ENCODE measurements at regions not wholly inside any gene's neighbourhood (a gene's known extent, or its start where the extent isn't known, plus 50 kb on each side); places are given as distances from the start of the nearest gene placed in this dataset.
"Not testable (repeated sequence)": the region's sequence is repeated elsewhere in the genome, so short reads cannot be mapped to it uniquely, and the experiment has no call there.

DNA sequence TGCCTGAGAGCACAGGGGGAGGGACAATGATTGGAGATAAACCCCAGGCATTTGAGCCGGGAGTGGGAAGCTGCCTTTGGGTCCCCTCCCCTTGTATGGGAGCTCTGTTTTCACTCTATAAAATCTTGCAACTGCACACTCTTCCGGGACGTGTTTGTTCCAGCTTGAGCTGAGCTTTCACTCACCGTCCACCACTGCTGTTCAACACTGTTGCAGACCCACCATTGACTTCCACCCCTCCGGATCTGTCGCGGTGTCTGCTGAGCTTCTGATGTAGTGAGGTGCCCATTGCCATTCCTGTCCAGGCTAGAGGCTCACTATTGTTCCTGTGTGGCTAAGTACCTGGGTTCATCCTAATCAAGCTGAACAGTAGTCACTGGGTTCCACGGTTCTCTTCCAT lies 231.6 kb upstream of the CWC22 start:
- intact Hi-C loops (cut with DNase I), result no loop called here
- DNase-seq, result no peak

DNA sequence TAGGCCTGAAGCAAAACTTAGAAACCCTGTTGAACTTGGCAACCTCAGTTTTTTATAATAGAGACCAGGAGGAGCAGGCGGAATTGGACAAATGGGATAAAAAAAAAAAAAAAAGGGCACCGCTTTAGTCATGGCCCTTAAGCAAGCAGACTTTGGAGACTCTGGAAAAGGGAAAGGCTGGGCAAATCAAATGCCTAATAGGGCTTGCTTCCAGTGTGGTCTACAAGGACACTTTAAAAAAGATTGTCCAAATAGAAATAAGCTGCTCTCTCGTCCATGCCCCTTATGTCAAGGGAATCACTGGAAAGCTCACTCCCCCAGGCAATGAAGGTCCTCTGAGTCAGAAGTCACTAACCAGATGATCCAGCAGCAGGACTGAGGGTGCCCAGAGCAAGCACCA lies 229.0 kb upstream of the CWC22 start:
- DNase-seq; intact Hi-C loops (cut with DNase I): not testable (repeated sequence)

DNA sequence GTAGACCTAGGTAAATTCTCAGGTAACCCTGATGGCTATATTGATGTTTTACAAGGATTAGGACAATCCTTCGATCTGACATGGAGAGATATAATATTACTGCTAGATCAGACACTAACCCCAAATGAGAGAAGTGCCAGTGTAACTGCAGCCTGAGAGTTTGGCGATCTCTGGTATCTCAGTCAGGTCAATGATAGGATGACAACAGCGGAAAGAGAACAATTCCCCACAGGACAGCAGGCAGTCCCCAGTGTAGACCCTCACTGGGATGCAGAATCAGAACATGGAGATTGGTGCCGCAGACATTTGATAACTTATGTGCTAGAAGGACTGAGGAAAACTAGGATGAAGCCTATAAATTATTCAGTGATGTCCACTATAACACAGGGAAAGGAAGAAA lies 228.4 kb upstream of the CWC22 start:
- not testable (repeated sequence) for DNase-seq

DNA sequence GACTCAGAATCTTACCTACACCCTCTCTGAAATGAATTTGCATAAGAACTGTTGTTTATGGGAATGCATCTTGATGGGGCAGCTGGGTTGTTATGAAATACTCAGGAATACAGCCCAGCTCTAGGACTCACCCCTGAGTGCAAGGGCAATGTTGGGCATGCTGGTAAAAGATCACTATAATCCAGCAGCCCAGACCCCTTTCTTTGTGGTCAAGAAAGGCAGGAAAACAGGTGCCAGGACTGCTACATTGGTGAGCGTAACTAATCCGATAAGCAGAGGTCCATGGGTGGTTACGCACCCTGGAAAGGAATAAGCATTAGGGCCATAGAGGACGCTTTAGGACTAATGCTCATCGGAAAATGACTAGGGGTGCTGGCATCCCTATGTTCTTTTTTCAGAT lies 227.9 kb upstream of the CWC22 start:
- intact Hi-C loops (cut with DNase I); DNase-seq: not testable (repeated sequence)

More for the DNA sequence above, 228.4 kb upstream of the CWC22 start:
- intact Hi-C loops (cut with DNase I), result not testable (repeated sequence)

DNA sequence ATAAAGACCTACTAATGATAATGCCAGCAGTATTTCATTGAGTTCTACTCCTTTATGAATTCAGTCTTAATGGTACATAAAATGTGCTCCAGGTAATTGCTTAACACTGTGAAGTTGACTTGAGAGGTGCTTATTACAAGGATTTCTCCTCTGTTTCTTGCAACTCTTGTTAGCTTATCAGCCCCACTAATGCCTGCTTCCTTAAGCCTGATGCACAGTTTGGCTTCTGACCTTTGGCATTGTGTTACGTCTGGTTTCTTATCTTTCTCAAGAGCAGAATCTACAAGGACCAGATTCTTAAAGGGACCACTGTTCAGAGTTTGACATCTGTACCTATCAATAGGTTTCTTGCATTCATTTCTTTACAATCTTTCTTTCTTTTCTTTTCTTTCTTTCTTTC lies 223.9 kb upstream of the CWC22 start:
- DNase-seq, result no peak
- intact Hi-C loops (cut with DNase I), result no loop called here

DNA sequence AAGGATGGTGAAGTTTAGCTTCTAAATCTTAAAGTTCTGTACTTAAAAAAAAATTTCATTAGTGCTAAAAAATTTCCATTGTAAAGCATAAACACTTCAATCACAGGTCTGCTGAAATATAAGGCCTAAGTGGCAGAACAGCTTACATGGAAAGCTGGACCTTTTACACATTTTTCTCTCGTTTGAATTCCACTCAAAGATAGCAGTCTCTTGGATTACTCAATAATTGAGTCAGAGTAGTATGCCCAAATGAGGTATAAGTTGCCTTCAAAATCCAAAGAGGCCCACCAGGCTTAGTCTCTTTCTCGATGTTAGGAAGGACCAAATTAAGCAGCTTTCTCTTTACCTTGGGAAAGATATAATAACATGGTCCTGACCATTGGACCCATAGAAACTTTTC lies 220.4 kb upstream of the CWC22 start:
- intact Hi-C loops (cut with DNase I), result no loop called here
- DNase-seq, result no peak

DNA sequence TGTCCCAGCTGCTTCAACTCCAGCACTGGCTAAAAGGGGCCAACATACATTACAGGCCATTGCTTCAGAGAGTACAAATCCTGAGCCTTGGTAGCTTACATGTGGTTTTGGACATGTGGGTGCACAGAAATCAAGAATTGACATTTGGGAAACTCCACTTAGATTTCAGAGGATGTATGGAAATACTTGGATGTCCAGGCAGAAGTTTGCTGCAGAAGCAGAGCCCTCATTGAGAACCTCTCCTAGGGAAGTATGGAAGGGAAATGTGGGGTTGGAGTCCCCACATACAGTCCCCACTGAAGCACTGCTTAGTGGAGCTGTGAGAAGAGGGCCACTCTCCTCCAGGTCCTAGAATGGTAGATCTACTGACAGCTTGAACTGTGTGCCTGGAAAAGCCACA lies 218.0 kb upstream of the CWC22 start:
- intact Hi-C loops (cut with DNase I), result no loop called here
- no peak for DNase-seq

DNA sequence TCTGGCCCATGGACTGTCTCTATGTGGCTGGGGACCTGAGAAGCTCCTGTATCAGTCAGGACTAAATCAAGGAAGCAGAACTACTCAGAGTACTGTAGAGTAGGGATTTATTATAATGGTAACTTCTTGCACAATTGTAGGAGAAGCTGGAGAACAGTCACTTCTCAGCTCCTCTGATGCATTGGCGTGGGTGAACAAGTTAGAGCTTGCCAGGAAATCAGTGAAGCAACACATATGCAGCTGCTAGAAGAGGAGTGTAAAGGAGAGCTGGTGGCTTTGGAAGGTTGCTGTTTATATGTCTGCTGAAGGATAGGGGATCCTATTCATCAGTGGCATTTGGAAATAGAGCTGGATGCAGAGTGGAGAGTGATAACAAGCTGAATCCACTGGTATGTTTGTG lies 215.5 kb upstream of the CWC22 start:
- intact Hi-C loops (cut with DNase I), result no loop called here
- peak in 20 of 42 donors; percentile 5 to 81 (median 38) for DNase-seq

DNA sequence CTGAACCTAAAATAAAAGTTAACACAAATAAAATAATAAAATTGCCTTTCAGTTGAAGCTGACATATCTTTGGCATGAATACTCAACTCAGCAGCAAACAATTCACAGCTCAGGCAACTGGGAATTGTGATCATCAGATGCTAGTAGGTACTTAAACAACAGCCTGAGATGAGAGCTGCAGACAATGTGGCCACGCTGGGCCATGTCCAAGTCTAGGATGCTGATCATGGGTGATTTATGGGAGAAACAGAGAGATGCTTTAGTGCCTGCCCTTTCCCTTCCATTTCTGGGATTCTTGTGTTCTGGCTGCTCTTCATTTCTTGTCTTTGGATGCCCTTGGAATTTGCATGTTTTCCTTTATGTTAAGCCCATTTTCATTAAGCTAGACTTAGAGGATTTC lies 212.4 kb upstream of the CWC22 start:
- no peak for DNase-seq
- intact Hi-C loops (cut with DNase I), result no loop called here

DNA sequence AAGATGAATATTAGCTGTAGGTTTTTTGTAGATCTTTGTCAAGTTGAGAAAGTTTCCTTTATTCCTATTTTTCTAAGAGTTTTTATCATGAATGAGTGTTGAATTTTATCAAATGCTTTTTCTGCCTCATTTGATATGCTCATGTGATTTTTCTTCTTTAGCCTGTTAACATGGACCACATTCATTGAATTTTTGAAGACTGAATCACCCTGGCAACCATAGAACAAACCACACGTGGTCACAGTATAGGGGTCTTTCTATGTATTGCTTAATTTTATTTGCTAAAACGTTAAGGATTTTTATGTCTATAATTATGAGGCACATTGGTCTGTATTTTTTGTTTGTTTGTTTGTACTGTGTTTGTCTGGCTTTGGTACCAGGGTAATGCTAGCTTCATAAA lies 201.7 kb upstream of the CWC22 start:
- no peak for DNase-seq
- intact Hi-C loops (cut with DNase I), result no loop called here

DNA sequence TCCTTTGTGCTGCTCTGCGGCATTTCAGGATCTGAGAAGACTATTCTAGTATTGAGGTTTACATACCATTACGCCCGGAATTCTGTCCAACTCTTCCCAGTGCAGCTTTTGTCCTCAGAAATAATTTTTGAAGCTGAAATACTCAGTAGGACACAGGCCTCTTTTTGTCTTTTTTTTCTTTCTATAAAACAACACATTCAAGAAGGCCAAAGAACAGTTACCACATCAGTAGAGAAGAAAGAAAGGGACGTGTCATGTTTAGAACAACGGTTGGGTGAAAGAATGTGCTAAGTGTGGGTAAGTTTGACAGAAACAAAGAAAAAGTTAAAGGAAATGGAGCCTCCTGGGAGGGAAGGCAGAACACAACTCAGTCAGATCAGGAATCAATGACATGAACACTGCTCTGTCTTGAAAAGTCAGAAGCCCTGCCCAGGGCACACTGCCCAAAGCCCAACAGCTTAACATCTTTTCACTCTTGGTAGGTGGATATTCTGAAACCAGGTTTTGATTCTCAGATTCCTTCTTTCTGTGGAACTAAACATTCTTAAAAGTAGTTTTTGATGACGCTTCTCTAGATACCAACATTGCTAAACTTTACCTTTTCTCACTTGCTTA lies 198.6 kb upstream of the CWC22 start:
- DNase-seq, result no peak
- intact Hi-C loops (cut with DNase I), result no loop called here

DNA sequence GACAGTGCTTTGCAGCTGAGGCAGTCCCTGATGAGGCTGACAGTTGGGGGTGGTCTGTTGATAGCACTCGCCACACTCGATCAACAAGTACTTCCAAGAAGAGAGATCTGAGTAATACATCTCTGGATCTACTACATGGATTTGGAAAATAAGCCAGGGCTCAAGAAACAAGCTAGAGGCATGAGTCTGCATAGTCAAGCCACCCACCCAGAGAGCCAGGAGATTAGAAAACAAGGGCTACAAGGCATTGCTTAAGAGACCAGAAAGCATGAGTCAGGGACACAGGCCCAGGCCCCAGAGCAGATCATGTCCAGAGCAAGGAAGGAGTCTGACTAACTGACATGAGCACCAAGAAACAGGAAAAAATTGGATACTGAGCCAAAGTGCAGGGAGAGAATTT lies 196.9 kb upstream of the CWC22 start:
- DNase-seq, result no peak
- intact Hi-C loops (cut with DNase I), result no loop called here

DNA sequence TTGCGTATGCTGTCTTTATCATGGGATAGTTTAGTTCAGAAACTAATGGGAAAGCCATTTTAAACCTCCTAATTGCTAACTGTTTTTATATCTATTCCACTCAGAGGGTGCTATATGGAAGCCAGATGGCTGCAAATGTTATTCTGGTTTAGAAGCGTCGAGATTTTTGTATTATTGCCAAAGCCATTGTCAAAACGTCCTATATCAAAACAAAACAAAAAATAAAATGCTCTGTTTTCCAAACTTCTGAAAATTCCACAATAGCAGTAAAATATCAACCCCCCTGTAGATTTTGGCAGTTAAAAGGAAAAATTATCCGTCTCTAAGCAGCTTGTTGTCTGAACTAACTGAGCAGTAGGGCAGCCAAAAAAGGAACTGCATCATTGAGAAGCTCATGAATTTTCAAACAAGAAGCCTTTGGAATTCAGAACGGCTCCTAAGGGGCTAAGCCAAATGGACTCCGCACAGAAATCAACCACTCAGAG lies 195.4 kb upstream of the CWC22 start:
- peak in 6 of 42 donors; percentile 4 to 54 (median 20) for DNase-seq
- intact Hi-C loops (cut with DNase I), result no loop called here

DNA sequence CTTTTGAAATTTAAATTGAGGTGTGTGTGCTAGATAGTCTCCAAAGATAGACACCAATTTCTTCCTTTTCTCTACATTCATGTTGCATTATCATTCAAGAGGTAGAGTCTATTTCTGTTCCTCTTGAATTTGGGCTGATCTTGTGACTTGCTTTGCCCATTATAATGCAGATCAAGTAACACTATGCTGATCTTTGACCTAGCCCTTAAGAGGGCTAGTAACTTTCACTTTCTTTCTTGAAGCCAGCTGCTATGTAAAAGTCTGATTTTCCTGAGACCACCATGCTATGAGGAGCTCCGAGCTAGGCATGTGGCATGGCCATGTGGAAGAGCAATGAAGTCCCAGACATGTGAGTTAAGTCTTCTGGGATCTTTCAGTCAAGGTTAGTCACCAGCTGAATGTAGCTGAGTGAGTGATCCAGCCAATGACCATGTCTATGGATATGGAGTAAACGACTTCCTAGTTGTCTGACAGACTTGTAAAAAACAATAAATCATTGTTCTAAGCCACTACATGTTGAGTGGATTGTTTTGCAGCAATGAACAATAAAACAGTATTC lies 189.4 kb upstream of the CWC22 start:
- DNase-seq, result no peak
- intact Hi-C loops (cut with DNase I), result no loop called here

DNA sequence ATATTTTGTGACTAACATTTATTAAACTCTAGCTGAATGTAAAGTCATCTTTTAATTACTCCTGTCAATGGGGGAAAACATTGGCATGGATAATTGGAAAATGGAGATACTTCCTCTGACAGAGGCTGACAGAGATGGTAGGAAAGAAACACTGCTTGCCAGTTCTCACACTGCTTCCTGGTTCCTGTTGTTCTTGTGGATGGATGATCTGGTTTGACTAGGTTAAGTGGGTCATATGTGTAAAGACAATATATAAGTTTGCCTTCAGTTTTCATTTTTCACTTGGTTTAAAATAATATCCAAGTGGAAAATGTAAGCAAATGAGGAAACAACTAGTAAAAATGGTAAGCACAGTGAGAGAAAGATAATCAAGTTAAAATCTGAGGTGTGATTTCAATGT lies 188.8 kb upstream of the CWC22 start:
- no peak for DNase-seq
- intact Hi-C loops (cut with DNase I), result no loop called here

DNA sequence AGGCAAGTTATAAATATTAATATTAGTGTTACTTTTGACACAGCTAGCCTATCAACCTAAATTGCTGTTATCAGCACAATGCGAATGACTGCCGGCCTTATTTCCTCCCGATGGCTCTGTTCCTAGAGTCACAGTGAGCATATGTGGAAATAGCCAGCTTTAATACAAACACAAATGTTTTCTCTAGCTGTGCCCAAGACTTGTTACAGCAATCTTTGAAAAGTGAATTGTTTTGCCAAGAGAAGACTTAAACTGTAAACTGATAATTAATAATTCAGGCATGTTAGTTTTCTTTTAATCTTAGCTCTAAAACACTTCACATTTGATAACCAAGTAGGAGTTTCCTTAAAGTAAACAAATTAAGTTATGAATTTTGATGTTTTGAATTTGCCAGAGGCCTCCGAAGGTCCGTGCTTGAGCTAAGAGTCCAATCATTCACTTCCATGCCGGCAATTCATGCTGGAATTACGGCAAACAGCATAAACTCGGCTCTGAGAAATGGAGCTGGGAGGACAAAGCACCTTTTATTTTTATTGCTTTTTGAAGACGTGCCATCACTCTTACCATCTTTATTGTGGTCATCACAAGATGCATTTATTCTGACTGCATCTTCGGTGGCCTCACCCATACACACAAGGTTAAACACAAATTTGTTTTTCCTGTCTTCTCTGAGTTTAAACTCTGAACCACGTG lies 184.5 kb upstream of the CWC22 start:
- intact Hi-C loops (cut with DNase I), result no loop called here
- no peak for DNase-seq

DNA sequence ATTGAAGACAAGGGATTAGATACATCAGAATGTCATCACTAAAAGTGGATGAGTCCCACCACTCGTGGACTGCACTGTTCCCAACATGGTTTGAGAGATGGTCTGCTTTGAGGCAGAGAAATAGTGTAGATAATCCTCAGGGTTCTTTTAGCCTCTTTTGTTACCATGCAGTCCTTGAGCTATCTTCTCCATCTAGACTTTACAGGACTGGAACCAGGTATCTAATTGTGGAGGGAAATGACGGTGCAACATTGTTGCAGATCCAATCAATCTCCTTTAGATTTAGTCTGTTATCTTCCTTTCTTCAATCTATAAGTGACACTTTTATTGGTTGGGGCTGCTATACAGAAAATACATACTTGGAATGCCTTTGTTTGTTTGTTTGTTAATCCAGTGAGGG lies 183.8 kb upstream of the CWC22 start:
- intact Hi-C loops (cut with DNase I), result no loop called here
- no peak for DNase-seq

DNA sequence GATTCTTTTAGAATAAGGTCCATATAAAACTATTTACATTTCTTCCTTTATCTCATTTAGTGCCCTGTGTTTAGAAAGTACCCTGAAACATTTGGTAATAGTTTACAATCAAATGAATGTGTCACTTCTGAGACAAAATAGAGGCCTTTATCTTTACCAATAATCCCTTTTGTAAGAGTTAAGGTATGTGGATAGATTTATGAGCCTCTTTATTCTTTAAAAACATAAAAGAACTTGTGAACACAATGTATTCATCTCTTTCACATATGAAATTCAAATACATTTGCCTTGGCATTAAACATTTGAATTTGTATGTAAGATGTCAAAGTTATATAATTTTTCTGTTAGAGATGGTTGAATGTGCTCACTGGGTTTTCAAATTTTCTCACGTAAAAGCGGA lies 180.5 kb upstream of the CWC22 start:
- DNase-seq, result no peak
- intact Hi-C loops (cut with DNase I), result no loop called here

DNA sequence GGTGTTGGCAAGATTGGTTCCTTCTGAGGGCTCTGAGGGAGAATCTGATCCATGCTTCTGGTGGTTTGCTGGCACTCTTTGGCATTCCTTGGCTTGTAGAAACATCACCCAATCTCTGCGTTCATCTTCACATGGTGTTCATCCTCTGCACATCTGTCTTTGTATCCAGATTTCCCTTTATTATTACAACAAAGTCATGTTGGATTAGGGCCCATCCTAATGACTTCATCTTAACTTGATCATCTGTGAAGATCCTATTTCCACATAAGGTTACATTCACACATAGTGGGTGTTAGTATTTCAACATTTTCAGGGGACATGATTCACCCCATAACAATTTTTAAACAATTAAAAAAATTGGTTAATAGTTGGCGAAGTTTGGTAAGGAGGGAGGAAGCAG lies 177.4 kb upstream of the CWC22 start:
- no peak for DNase-seq
- intact Hi-C loops (cut with DNase I), result no loop called here

DNA sequence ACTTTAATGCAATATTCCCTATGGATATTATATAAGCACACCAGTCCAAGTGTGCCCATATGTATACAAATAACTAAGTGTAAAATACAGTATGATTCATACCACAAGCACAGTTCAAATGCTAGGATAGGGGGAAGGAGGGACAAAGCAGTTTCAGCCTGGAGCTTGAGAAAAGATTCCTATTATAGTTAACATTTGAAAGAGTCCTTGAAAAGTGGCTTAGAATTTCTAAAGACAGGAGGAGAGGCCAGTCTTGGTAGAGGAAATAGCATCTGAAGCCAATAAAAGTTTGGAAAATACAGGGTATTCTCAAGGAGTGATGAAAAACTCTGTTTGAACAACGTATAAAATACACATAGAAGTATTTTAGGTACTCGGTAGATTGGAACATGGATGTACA lies 173.4 kb upstream of the CWC22 start:
- no peak for DNase-seq
- intact Hi-C loops (cut with DNase I), result no loop called here

DNA sequence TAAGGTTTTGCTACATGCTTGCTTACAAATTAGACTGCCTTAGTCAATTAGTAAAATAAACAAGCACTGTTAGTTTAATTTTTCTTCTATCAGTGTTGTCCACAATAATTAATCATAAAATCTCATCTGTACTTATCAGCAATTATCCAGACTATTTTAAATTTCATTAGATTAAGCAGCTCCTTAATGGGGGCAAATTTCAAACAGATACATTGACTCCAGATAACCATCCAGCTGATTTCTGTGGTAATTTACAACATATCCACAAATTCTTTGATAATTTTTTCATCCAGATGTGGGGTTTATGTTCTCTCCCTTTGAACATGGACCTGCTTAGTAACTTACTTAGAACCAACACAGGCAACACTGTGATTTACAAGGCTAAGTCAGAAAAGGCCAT lies 170.4 kb upstream of the CWC22 start:
- DNase-seq, result no peak
- intact Hi-C loops (cut with DNase I), result no loop called here
